ENCODE measurements at regions not wholly inside any gene's neighbourhood (a gene's known extent, or its start where the extent isn't known, plus 50 kb on each side); places are given as distances from the start of the nearest gene placed in this dataset.
"Not testable (repeated sequence)": the region's sequence is repeated elsewhere in the genome, so short reads cannot be mapped to it uniquely, and the experiment has no call there.

DNA sequence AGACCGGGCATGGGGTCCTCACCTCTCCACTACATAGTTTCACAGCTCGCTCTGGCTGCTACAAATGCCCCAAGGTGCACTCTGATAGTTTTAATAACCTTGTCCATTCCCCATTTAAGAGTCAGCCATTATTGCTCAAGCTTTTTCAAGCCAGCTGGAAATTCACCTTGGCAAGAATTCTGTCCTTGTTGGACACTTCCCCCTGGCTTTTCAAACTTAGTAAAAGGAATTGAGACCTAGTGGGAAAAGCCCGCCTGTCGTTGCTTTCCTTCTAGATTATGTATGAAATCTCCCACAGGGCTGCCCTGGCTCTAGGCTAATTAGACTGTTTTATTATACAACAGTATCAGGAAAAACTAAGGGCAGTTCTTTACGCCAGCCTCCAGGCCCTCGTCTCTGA lies 293.7 kb upstream of the GADL1 start:
- no peak for DNase-seq

DNA sequence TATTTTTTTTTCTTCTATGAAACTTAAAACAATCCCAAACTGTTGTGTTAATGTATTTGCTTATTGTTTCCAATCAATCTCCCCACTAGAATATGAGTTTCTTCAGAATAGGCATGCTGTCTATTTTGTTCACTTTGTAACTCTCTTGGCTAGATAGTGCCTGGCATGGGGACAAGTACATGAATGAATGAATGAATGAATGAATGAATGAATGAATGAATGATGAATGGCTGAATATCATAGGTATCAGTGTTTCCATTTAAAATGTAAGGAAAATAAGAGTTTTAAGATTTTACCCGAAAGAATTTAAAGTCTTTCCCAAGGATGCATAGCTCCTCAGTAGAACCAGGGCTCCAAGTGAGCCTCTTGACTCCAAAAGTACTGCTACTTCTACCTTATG lies 294.9 kb upstream of the GADL1 start:
- DNase-seq = no peak

DNA sequence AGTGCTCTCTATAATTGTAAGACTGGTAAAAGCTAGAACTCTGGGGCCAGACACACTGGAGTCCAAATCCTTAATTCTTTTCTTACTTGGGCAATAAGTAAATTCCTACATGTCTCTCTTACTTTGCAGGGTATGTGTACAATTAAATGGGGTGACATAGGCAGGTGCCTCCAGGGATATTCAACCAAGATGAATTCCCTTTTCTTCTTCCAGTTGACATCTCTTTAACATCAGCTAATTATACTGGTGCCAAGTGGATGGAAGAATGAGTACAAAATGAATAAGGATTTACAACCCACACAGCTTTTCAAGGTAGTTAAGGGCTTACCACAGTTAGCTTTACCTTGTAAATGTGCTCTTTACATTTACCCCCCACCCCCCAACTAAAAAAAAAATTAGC lies 295.5 kb upstream of the GADL1 start:
- no peak for DNase-seq

DNA sequence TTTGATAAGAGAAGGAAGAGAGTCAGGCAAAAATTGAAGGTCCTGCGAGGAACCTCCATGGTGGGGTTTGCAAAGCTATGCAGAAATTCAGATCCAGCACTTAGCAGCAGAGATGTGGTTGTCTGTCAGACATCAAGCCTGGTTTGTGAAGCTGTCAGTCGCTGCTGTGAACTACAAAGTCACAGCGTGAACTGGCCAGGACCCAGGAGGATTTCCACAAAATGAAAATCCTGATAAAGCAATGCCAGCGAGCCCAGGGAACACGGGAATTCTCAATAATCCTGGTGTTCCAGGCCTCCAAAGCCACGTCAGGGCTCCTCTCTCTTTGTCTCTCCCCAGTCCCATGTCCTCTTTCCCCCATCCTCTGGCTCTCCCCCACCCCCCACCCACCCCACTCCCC lies 296.9 kb upstream of the GADL1 start:
- DNase-seq = no peak

DNA sequence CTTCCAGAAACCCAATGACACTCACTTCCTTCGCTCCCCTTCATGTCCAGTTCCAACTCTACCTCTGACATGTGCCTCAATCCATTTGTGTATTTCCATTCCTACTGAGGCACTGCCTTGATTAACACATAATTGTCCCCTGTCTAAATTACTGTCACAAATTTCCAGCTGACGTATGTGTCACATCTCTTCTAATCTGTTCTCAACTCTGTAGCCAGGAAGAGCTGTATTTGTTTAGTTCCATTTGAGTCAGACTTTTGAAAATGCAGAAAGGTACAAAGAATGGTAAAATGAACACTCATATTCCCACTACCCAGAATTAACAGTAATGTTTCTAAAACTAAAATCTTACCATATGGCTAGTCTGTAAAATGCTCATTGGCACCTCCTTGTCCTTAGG lies 299.0 kb upstream of the GADL1 start:
- no peak for DNase-seq

GRCh38 chr3:31193871-31194270 lies 299.4 kb upstream of the GADL1 start:
- no peak for DNase-seq

GRCh38 chr3:31196261-31196660 lies 301.8 kb upstream of the GADL1 start:
- DNase-seq = no peak

DNA sequence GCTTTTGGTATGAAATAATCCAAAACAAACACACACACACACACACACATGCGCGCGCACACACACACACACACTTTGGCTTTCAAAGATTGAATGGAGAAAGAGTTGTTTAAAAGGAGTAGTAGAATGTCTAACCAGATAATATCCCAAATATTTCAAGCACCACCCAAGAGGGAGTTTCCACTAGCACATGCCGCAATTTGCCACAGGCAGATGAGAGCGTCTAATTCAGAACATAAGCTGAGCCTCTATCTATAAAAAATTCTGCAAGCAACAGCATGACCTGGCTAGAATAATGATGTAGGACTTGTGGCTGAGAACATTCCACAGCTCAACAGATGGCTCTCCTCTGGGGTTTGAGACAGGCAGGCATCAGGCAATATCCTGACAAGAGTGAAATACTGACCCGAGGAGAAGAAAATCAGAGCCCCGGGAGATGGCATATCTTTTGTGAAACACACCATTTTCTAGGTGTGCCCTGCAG lies 302.5 kb upstream of the GADL1 start:
- no peak for DNase-seq

- DNase-seq = no peak
These were observed 303.5 kb upstream of the GADL1 start for GRCh38 chr3:31197941-31198340.

DNA sequence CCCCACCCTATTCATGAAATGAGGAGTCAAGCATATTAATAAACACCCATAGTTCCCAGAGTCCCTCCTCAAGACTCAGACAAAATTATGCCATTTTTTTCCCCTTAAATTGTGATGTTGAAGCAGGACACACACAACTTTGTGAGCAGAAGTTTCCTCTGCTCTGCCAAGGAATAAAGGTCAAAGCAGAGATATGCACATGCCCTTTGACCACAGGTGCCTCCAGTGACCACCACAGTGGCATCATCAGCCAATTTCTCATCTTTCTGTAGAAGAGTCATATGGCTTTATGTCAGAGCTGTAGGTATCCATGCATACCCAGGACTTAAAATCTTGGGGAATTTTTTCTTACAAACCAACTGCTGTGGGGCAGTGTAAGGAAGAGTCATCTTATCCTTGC lies 304.4 kb upstream of the GADL1 start:
- no peak for DNase-seq

DNA sequence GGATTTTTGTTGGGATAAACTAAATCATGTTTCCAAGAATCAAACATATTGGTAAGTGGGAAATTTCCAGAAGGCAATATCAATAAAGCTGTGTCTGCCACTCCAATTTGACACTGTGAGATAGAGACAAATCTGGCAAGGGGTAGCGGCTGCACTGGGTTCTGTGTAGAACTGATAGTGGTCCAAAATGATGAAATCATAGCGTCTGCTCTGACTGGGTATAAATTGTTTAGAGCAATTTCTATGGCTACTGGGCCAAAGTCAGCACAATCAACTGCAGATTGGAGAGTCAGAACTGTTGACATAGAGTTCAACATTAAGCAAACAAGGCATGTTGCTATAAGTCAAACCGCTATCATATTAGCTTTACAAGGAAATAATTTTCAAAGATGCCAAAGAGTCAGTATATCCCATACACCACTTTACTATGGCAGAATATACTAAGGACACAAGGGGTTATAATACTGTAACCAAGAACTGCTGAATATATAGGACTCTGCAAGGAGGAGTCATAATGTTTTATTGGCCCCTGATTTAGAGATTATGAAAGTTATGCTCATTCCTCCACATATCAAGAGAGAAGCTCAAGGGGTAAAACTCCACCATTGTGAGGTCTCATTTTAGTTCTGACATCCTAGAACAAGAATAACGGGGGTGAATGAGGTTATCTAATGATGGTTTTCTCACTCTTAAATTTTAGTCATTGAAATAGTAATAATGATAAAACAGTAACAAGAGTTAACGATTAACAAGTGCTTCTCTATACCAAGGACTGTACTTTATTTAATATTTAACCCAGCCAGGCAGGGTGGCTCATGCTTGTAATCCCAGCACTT lies 309.7 kb upstream of the GADL1 start:
- no peak for DNase-seq

DNA sequence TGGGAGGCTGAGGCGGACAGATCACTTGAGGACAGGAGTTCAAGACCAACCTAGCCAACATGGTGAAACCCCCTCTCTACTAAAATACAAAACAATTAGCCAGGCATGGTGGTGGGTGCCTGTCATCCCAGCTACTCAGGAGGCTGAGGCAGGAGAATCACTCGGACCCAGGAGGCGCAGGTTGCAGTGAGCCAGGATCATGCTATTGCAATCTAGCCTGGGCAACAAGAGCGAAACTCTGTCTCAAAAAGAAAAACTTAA lies 310.3 kb upstream of the GADL1 start:
- not testable (repeated sequence) for DNase-seq

DNA sequence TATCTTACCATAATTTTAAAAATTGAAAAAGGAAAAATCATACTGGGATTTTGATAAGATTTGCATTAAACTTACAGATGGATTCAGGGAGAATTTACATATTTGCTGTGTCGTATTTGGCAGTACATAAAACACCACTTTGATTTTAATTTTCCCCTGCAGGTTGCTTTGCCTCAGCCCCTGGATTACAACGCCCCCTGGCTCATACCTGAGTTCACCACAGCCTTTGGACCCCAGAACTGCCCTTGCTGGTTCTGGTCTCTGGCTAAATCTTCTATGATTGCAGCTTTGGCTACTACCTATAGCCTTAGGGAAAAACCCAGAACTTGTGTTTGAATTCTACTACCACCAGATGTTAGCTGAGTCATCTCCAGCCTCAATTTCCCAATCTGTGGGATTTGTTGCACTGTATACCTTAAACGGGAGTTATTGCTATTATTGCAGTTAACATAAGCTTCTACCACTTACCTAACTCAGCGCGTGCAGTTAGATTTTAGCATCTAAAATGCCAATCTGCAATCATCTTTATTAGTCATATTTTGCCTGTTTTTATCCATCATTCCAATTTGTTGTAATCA lies 315.7 kb upstream of the GADL1 start:
- DNase-seq = no peak

DNA sequence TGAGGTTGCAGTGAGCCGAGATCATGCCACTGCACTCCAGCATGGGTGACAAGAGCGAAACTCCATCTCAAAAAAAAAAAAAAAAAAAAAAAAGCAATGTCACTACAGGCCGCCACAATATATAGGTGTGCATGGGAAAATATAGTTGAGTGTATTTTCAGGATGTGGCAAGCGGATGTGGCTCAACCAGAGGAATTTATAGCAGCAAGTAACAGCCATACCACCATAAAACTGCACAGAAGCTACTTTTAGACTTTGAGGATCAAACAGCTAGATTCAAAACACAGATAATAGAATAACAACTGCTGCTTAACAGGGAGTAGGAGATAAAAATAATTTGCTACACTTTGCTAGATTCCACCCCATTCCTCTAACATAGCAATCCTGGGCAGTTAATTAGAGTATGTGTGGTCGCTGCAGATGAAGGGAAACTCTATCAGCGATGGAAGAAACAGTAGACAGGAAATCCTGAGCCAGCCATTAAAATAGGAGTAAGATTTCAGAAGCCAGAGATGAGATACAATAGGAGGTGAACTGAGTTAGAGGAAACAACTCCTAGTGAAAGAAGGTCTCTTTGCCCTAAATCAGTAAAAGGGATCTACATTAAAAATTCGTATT lies 318.7 kb upstream of the STT3B start:
- no peak for DNase-seq

GRCh38 chr3:31218082-31218481 lies 314.6 kb upstream of the STT3B start:
- no peak for DNase-seq

- no peak for DNase-seq
These were observed 313.4 kb upstream of the STT3B start for GRCh38 chr3:31219131-31219843.

GRCh38 chr3:31220431-31220830 lies 312.3 kb upstream of the STT3B start:
- no peak for DNase-seq

DNA sequence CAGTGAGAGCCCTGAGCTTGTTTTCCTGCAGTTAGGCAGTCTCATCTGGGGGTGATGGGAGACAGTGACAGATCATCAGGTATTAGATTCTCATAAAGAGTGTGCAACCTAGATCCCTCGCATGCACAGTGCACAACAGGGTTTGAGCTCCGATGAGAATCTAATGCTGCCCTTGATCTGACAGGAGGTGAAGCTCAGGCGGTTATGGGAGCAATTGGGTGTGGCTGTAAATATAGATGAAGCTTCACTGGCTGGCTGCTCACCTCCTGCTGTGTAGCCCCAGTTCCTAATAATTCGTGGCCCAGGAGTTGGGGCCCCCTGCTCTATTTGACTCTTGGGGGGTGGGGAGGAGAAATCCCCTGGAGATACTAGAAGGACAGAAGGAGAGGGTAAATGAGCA lies 309.4 kb upstream of the STT3B start:
- no peak for DNase-seq

DNA sequence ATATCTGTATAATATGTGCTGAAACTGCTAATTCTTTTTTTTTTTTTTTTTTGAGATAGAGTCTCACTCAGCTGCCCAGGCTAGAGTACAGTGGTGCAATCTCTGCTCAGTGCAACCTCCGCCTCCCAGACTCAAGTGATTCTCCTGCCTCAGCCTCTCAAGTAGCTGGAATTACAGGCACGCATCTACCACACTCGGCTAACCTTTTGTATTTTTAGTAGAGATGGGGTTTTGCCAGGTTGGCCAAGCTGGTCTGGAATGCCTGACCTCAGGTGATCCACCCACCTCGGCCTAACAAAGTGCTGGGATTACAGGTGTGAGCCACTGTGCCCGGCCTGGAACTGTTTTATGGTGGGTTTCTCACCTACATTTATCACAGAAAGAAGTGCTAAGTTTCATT lies 307.8 kb upstream of the STT3B start:
- no peak for DNase-seq

DNA sequence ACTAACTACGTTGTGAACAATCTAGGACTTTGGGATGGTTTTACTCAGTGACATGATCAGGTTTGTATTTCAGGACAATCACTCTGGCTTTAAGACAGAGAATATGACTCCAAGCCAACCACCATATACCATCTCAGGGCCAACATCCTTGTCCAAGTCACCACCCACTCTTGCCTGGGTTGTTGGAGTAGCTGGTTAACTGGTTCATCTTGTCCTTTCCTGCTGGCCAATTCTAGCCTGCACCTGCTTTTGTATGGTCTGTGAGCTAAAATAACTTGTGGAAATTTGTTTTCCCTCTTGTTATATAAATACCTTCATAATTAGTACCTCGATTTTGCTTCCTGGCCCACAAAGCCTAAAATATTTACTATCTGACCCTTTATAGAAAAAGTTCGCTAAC lies 306.8 kb upstream of the STT3B start:
- DNase-seq = no peak

DNA sequence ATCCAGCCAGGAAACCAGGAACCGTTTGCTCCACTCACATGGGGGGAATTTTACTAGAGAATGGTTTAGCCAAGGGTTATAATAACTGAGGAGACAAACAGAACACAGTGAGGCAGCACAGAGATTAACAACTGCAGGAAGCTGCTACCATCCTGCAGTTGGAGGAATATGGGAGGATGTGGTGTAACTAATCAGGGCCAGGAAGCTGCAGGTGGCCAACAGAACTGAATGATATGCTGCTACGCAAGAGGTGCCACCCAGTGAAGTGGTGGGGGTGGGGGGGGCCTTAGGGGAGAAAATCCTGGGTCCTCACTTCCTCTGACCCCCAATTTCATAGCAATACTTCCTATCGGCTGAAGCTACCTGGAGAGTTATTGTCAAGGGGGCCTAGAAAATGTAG lies 306.4 kb upstream of the STT3B start:
- no peak for DNase-seq

- no peak for DNase-seq
These were observed 305.6 kb upstream of the STT3B start for GRCh38 chr3:31227131-31227562.

GRCh38 chr3:31230425-31231223 lies 302.1 kb upstream of the STT3B start:
- no peak for DNase-seq
